GM12892 (cell line): ENCODE measurements at regions not wholly inside any gene's neighbourhood (a gene's known extent, or its start where the extent isn't known, plus 50 kb on each side); places are given as distances from the start of the nearest gene placed in this dataset.

Experiments
- POLR2A ChIP-seq: IDR thresholded peaks from 2 replicates; pipeline ENCODE4 v1.6.1; 2011; ENCODE audit warnings: low read depth, low read length, control low read depth
- POLR2AphosphoS5 ChIP-seq: IDR thresholded peaks from 2 replicates; pipeline ENCODE4 v1.6.1; 2011; ENCODE audit warnings: low read depth, low read length, control low read depth
- TAF1 ChIP-seq: IDR thresholded peaks from 2 replicates; pipeline ENCODE4 v1.6.1; 2011; ENCODE audit warnings: low read depth, mild to moderate bottlenecking, control low read depth, low read length, borderline replicate concordance

- no peak for TF ChIP-seq POLR2AphosphoS5
- TF ChIP-seq POLR2A = no peak
- no peak for TF ChIP-seq TAF1
Measured at GRCh38 chrX:88863726-88864125, 116.7 kb downstream of the CPXCR1 start.
